Mucosa of rectum (tissue), 2 donors: ENCODE measurements at regions not wholly inside any gene's neighbourhood (a gene's known extent, or its start where the extent isn't known, plus 50 kb on each side); places are given as distances from the start of the nearest gene placed in this dataset.
"Not testable (repeated sequence)": the region's sequence is repeated elsewhere in the genome, so short reads cannot be mapped to it uniquely, and the experiment has no call there.

Experiments used
- H3K27ac ChIP-seq, 2 donors: one replicate each; pipeline ENCODE4 v1.7.0; 2013; ENCODE audit warnings: inconsistent platforms in 2 of 2, low read depth in 2 of 2, low read length in 2 of 2
- H3K27me3 ChIP-seq, 2 donors: one replicate each; pipeline ENCODE4 v1.7.0; 2013; ENCODE audit warnings: low read length in 2 of 2; ENCODE audit not compliant: control insufficient read depth in 2 of 2, insufficient read depth in 2 of 2
- H3K36me3 ChIP-seq, 2 donors: one replicate each; pipeline ENCODE4 v1.7.0; 2013; ENCODE audit warnings: low read length in 2 of 2; ENCODE audit not compliant: control insufficient read depth in 2 of 2, insufficient read depth in 2 of 2
- H3K4me1 ChIP-seq, 2 donors: one replicate each; pipeline ENCODE4 v1.7.0; 2013; ENCODE audit warnings: low read length in 2 of 2, mild to moderate bottlenecking in 1 of 2; ENCODE audit not compliant: control insufficient read depth in 2 of 2, insufficient read depth in 2 of 2
- H3K4me3 ChIP-seq, 2 donors: one replicate each; pipeline ENCODE4 v1.7.0; 2013; ENCODE audit warnings: low read length in 2 of 2
- H3K9ac ChIP-seq, 2 donors: one replicate each; pipeline ENCODE4 v1.7.0; 2013; ENCODE audit warnings: low read length in 2 of 2, low read depth in 1 of 2, mild to moderate bottlenecking in 1 of 2
- H3K9me3 ChIP-seq, 2 donors: one replicate each; pipeline ENCODE4 v1.7.0; 2013; ENCODE audit warnings: low read length in 2 of 2; ENCODE audit not compliant: control insufficient read depth in 2 of 2
- donor health status: healthy.
- donor health status: Normal muscosa, but diverticular disease.

DNA sequence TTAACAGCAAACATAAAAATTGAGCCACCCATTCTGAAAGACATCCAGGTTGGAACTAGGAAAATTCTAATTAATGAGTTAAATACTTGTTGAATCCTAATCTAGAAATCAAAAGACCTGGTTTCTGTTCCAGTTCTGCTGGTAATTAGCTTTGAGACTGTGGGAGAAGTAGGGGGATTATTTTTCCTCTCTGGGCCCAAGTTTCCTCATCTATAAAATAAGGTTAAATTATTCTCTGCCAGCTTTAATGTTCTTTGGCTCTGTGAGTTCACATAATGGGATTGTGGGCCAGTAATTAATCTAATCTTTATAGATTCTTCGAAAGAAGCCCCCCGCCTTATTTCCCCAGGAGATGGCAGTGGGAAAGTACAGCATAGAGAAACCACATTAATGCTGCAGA, 104.6 kb downstream of the ENC1 start:
- Histone ChIP-seq H3K9ac (no peak overlapping the region), H3K4me3 (no peak overlapping the region), H3K27me3 (no peaks in the 10 kb centered on the region), H3K4me1 (no peaks in the 10 kb centered on the region), H3K9me3 (no peaks in the 10 kb centered on the region), H3K36me3 (no peaks in the 10 kb centered on the region), H3K27ac (no peak overlapping the region)

DNA sequence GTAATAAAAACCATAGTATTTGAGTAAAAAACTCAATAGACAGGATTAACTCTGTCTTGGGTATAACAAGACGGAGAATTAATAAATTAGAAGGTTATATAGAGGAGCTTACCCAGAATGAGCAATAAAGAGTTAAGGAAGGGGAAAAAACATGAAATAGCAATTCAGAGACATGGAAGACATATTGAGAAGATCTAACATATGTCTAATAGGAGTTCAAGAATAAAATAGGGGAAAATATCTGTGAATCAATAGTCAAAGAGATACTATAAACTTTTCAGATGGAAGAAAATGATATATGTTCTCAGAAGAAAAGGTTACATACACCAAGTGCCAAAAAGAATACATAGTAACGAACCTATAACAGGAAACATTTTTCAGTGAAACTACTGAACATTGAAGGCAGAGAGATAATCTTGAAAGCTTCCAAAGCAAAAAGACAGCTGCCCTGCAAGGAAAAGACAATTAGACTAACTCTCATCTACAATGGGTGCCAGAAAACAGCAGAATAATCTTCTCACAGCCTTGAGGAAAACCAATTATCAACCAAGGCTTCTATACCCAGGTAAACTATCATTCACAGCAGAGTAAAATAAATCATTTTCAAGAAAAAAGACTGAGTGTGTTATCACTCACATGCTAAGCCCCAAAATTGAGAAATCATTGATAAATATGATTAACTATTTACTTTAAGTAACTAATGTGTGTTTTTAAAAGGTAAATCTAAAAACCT, 106.0 kb downstream of the ENC1 start:
- Histone ChIP-seq H3K4me3 (no peak overlapping the region), H3K27me3 (no peaks in the 10 kb centered on the region), H3K36me3 (no peaks in the 10 kb centered on the region), H3K4me1 (no peaks in the 10 kb centered on the region), H3K9me3 (no peaks in the 10 kb centered on the region), H3K9ac (no peak overlapping the region), H3K27ac (no peak overlapping the region)

DNA sequence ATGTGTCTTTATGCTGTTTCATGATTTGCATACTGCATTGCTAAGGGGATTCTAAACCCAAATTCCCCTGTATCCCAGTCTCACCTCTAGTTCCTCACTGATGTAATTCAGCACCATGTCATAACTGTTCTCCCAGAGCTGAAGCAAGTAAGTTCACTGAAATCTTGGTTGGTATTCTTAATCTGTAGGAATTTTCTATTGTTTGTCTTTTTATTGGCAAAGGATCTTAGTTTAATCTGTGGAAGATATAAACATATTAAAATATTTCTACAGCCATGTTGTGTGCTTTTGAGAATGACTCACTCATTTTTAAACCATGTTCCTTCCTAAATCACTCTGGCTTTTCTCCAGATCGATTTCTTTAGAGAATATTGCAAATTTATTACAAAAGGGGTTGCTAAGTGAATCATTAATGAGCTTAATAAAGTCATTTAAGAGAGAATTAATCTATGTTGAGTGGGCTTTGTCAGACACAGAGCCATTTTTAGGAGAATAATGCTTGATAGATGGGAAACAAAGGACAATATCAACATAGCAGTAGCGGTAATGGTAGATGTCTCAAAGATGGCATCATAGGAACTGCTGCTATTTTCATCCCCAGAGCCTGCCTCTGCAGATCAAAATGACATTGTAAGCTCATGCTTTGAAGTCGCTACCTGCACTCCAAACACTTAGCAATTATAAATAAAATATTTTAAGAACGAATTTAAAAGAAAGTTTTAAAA, 110.0 kb downstream of the ENC1 start:
- Histone ChIP-seq H3K4me3 (no peak overlapping the region), H3K36me3 (no peaks in the 10 kb centered on the region), H3K4me1 (no peaks in the 10 kb centered on the region), H3K9ac (no peak overlapping the region), H3K27ac (no peak overlapping the region), H3K27me3 (no peaks in the 10 kb centered on the region), H3K9me3 (no peaks in the 10 kb centered on the region)

DNA sequence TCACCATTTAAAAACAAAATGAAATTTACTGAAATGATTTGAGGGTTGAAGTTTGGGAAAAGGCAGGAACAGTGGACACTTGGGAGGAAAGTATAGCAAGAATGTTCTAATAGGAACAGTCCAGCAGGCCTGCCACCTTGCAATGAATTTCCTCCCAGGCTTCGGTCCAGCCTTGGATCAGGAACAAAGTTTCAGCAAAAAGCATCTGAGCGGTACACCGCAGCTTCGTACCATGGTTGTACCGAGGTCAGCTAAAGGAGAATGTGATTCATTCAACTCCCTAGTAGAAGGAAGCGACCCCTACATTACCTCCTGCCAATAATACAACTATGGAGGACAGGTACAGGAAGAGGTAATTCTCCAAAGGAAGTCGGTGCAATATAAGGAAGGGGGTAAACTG, 111.4 kb downstream of the ENC1 start:
- Histone ChIP-seq H3K27me3 (no peaks in the 10 kb centered on the region), H3K36me3 (no peaks in the 10 kb centered on the region), H3K9ac (no peak overlapping the region), H3K9me3 (no peaks in the 10 kb centered on the region), H3K4me1 (no peaks in the 10 kb centered on the region), H3K4me3 (no peak overlapping the region), H3K27ac (no peak overlapping the region)

DNA sequence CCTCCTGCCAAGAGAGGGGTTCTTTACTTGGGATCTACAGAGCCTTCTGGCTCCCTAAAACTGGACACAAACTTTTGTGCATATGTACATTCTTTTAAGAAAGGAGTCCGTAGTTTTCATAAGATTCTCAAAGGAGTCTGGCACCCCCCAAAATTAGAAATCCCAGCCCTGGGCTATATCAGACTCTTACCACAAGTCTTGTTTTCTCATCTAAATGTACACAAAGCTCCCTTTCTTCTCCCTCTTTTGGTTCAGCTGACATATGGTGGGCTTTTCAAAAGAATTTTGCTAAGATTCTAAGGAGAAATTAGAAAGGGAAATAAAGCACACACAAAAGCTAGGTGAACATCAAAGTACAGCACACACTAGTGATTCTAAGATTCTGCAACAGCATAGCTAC, 114.4 kb downstream of the ENC1 start:
- Histone ChIP-seq H3K4me1 (no peaks in the 10 kb centered on the region), H3K4me3 (no peak overlapping the region), H3K36me3 (no peaks in the 10 kb centered on the region), H3K27ac (no peak overlapping the region), H3K27me3 (no peaks in the 10 kb centered on the region), H3K9ac (no peak overlapping the region), H3K9me3 (no peaks in the 10 kb centered on the region)

DNA sequence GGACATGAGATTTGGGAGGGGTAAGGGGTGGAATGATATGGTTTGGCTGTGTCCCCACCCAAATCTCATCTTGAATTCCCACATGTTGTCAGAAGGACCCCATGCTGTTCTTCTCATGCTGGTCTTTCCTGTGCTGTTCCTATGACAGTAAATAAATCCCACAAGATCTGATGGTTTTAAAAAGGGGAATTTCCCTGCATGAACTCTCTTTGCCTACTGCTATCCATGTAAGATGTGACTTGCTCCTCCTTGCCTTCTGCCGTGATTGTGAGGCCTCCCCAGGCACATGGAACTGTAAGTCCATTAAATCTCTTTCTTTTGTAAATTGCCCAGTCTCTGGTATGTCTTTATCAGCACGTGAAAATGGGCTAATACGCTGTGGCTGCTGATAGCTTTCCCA, 115.8 kb downstream of the ENC1 start:
- H3K9ac ChIP-seq = not testable (repeated sequence)

DNA sequence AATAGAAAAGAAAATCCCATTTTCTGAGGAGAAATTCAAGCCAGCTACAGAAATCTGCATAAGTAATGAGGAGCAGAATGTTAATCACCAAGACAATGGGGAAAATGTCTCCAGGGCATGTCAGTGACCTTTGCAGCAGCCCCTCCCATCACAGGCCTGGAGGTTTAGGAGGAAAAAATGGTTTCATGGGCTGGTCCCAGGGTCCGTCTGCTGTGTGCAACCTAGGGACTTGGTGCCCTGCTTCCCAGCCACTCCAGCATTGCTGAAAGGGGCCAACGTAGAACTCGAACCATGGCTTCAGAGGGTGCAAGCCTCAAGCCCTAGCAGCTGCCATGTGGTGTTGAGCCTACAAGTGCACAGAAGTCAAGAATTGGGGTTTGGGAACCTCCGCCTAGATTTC, 116.8 kb downstream of the ENC1 start:
- not testable (repeated sequence) for H3K4me1 ChIP-seq, H3K9ac ChIP-seq, H3K4me3 ChIP-seq, H3K36me3 ChIP-seq, H3K9me3 ChIP-seq, H3K27ac ChIP-seq, H3K27me3 ChIP-seq

More for the DNA sequence above, 115.8 kb downstream of the ENC1 start:
- not testable (repeated sequence) for H3K27ac ChIP-seq, H3K4me3 ChIP-seq, H3K9me3 ChIP-seq, H3K36me3 ChIP-seq, H3K27me3 ChIP-seq, H3K4me1 ChIP-seq

DNA sequence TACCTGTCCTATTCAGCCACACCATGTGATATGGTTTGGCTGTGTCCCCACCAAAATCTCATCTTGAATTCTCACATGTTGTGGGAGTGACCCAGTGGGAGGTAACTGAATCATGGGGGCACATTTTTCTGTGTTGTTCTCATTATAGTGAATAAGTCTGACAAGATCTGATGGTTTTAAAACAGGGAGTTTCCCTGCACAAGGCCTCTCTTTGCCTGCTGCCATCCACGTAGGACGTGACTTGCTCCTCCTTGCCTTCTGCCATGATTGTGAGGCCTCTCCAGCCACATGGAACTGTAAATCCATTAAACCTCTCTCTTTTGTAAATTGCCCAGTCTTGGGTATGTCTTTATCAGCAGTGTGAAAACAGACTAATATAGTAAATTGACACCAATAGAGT, 117.7 kb downstream of the ENC1 start:
- H3K36me3 ChIP-seq, H3K9ac ChIP-seq, H3K27me3 ChIP-seq: not testable (repeated sequence)

DNA sequence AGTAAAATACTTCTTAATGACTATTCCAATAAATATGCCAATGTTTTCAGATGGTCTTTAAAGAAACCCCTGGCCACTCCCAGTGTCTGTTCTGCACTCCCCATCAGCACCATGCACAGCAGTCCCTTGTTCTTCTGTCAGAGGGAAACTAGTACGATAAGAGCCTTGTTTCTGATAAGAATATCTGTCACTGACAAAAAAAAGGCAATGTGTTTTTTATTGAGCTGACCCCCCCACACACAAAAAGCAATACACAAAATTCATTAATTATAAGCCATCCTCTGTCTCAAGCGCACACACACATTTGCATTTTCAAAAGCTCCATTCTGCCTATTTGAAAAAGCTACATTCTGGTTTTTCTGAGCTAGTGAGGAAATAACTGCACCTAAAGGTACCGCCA, 119.1 kb downstream of the ENC1 start:
- Histone ChIP-seq H3K4me1 (no peaks in the 10 kb centered on the region), H3K27ac (no peak overlapping the region), H3K9me3 (no peaks in the 10 kb centered on the region), H3K36me3 (no peaks in the 10 kb centered on the region), H3K4me3 (no peak overlapping the region), H3K9ac (no peak overlapping the region), H3K27me3 (no peaks in the 10 kb centered on the region)

More for the DNA sequence above, 117.7 kb downstream of the ENC1 start:
- not testable (repeated sequence) for H3K4me1 ChIP-seq, H3K4me3 ChIP-seq, H3K27ac ChIP-seq, H3K9me3 ChIP-seq

DNA sequence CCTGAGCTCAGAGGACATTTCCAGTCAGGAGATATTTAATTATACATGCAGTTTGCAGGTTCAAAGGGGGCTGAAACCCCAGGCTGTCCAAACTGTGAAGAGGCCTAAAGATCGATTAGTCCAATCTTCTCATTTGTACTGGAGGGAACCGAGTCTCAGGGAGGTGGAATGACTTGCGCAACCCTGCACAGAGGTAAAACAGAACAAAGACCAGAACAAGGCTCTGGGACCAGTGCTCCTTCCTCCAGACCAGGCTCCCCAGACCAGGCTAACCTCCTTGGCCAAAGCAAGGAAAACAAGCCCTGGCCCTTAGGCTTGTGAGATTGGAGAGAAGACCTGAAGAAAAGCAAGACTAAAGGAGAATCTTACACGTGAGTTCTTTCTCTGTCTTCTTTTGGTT, 120.8 kb downstream of the ENC1 start:
- no peak overlapping the region for H3K9ac ChIP-seq
- H3K4me3 ChIP-seq = no peak overlapping the region
- no peak overlapping the region for H3K27ac ChIP-seq
- H3K36me3 ChIP-seq = no peaks in the 10 kb centered on the region
- H3K27me3 ChIP-seq = no peaks in the 10 kb centered on the region
- H3K9me3 ChIP-seq = no peaks in the 10 kb centered on the region
- no peaks in the 10 kb centered on the region for H3K4me1 ChIP-seq
